A673 (cell line): ENCODE measurements at regions not wholly inside any gene's neighbourhood (a gene's known extent, or its start where the extent isn't known, plus 50 kb on each side); places are given as distances from the start of the nearest gene placed in this dataset.

ENCODE experiments used
- BruUV-seq: library from RNA; stranded (reverse); fragments of 400-500 nt; replicated peaks from 2 replicates; lab custom pipeline; 2021; lab: Mats Ljungman, UMichigan
- CTCF ChIA-PET: fragments of 300-600 bp; sonication (Branson Sonifier 250); formaldehyde crosslinking; loops from one replicate; lab custom pipeline; 2022; ENCODE audit warnings: antibody characterized with exemption; lab: Charles Lee
- POLR2A ChIA-PET: fragments of 300-600 bp; sonication (Branson Sonifier 250); formaldehyde crosslinking; loops from one replicate; lab custom pipeline; 2022; ENCODE audit warnings: antibody characterized with exemption; ENCODE audit not compliant: low non-redundant PET; lab: Charles Lee
- DNase-seq: peaks from one replicate; pipeline ENCODE4 v3.0.0-alpha.2; 2015; ENCODE audit warnings: low spot score
- H3K27ac ChIP-seq: fragments of 200-600 bp; sonication (generic); 2 replicates; pipeline ENCODE4 v1.5.1; 2016; ENCODE audit warnings: mixed run types, low read depth, mild to moderate bottlenecking, mixed read lengths, antibody characterized with exemption, low read length; ENCODE audit not compliant: poor library complexity, severe bottlenecking
- H3K27me3 ChIP-seq: fragments of 200-600 bp; sonication (generic); replicated peaks from 2 replicates; pipeline ENCODE4 v1.6.1; 2017; ENCODE audit warnings: mixed run types, low read depth, mild to moderate bottlenecking, mixed read lengths, antibody characterized with exemption, low read length; ENCODE audit not compliant: insufficient read depth, poor library complexity
- H3K36me3 ChIP-seq: fragments of 200-600 bp; sonication (generic); 2 replicates; pipeline ENCODE4 v1.6.1; 2016; ENCODE audit warnings: mixed run types, mild to moderate bottlenecking, mixed read lengths, antibody characterized with exemption, low read length; ENCODE audit not compliant: insufficient read depth, poor library complexity, severe bottlenecking
- H3K4me1 ChIP-seq: fragments of 200-600 bp; sonication (generic); 2 replicates; pipeline ENCODE4 v1.6.1; 2017; ENCODE audit warnings: mixed run types, mild to moderate bottlenecking, mixed read lengths, antibody characterized with exemption, low read length; ENCODE audit not compliant: insufficient read depth, poor library complexity, severe bottlenecking
- H3K4me3 ChIP-seq: fragments of 200-600 bp; sonication (generic); 2 replicates; pipeline ENCODE4 v1.5.1; 2016; ENCODE audit warnings: low read depth, mixed run types, mild to moderate bottlenecking, mixed read lengths, low read length; ENCODE audit not compliant: poor library complexity, severe bottlenecking
- H3K9me3 ChIP-seq: fragments of 200-600 bp; sonication (generic); 2 replicates; pipeline ENCODE4 v1.6.1; 2016; ENCODE audit warnings: mixed run types, low read depth, mild to moderate bottlenecking, mixed read lengths, antibody characterized with exemption, low read length; ENCODE audit not compliant: poor library complexity, severe bottlenecking
- EZH2 ChIP-seq: fragments of 200-600 bp; sonication (generic); IDR thresholded peaks from 2 replicates; pipeline ENCODE4 v1.6.1; 2017; ENCODE audit warnings: borderline replicate concordance, low read depth, mild to moderate bottlenecking, mixed read lengths, antibody characterized with exemption, low read length; ENCODE audit not compliant: poor library complexity, severe bottlenecking
- intact Hi-C: fragments of 100-400 bp; cut with micrococcal nuclease; formaldehyde crosslinking; loops from one replicate; pipeline ENCODE4 v1.10.0; 2022; ENCODE audit not compliant: unreplicated experiment
- TF ChIP-seq, protein P1 (sequence below): fragments of 300-800, 200-600 bp; sonication (generic); conservative IDR thresholded peaks from 2 replicates; pipeline ENCODE4 v1.5.1; 2017; ENCODE audit warnings: low read depth, mild to moderate bottlenecking, antibody characterized with exemption, low read length, moderate library complexity, mixed read lengths

DNA sequence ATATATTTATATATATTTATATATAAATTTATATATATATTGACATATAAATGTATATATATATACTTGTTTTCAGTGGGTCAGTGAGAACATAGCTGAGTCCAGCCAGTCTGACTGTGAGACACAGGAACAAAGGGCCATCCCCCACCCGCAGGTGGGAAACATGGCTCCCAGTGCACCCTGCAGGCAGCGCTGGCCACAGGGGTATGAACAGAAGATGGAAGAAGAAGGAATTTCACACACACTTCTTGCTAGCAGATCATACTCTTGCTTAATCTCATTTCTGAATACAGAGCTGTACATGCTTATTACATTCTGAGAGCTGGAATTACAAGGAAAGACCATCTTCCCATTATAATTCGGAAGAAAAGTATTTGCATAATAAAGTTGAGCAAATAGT is 595.4 kb downstream of the IRX1 start:
- Histone ChIP-seq H3K9me3 (peaks cover 4% of the 10 kb centered on the region), H3K27me3 (no peaks in the 10 kb centered on the region), H3K4me1 (no peaks in the 10 kb centered on the region), H3K4me3 (no peak overlapping the region), H3K36me3 (no peaks in the 10 kb centered on the region), H3K27ac (no peak overlapping the region)
- ChIA-PET CTCF (no interaction called here), POLR2A (no interaction called here)
- DNase-seq = peak; percentile 2
- intact Hi-C loops = no loop called here
- BruUV-seq = no TSS peak
- TF ChIP-seq, protein P1, sequence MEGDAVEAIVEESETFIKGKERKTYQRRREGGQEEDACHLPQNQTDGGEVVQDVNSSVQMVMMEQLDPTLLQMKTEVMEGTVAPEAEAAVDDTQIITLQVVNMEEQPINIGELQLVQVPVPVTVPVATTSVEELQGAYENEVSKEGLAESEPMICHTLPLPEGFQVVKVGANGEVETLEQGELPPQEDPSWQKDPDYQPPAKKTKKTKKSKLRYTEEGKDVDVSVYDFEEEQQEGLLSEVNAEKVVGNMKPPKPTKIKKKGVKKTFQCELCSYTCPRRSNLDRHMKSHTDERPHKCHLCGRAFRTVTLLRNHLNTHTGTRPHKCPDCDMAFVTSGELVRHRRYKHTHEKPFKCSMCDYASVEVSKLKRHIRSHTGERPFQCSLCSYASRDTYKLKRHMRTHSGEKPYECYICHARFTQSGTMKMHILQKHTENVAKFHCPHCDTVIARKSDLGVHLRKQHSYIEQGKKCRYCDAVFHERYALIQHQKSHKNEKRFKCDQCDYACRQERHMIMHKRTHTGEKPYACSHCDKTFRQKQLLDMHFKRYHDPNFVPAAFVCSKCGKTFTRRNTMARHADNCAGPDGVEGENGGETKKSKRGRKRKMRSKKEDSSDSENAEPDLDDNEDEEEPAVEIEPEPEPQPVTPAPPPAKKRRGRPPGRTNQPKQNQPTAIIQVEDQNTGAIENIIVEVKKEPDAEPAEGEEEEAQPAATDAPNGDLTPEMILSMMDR = no peak
- no peak for TF ChIP-seq EZH2

DNA sequence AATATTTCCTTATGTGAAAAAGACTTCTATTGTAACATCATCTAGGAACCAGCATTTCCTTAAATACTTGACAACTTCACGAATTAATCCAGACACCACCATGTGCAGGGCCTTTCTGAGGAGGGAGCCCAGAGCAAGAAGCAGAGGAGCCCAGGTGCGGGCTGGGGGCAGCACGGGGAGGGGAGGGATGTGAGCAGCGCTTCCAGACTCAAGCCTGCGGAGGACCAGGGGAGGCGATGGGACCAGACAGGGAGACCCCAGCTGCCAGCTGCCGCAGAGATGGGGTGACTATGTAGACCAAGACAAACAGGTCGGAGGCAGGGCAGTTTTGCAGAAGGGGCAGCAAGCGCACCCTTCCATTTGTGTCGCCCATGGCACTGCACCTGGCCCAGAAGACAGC is 596.1 kb downstream of the IRX1 start:
- TF ChIP-seq EZH2 = no peak
- TF ChIP-seq, protein P1 = no peak
- H3K27ac ChIP-seq = no peak overlapping the region
- H3K36me3 ChIP-seq = no peaks in the 10 kb centered on the region
- no peaks in the 10 kb centered on the region for H3K4me1 ChIP-seq
- H3K4me3 ChIP-seq = no peak overlapping the region
- no peaks in the 10 kb centered on the region for H3K9me3 ChIP-seq
- intact Hi-C loops = no loop called here
- no TSS peak for BruUV-seq
- no peak for DNase-seq
- CTCF ChIA-PET = no interaction called here
- POLR2A ChIA-PET = no interaction called here
- H3K27me3 ChIP-seq = no peaks in the 10 kb centered on the region

DNA sequence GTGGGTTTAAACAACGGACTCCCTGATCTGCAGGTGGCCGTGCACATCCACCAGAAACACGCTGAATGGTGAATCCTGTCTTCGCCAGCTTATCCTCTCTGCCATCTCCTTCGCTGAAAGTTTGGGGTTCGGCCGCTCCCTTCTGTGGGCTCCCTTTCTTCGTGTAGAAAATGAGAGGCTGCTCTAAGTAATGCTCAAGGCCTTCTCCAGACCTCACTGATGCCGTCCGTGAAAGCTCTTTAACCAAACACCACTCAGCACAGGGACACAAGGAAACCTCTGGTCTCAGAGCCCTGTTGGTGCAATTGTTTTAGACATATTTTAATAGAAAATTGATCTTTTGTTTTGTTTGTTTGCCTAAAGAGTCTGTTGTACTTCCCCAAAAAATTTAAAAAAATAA is 596.5 kb downstream of the IRX1 start:
- DNase-seq = no peak
- ChIA-PET POLR2A (no interaction called here), CTCF (no interaction called here)
- H3K27me3 ChIP-seq = no peaks in the 10 kb centered on the region
- no peaks in the 10 kb centered on the region for H3K9me3 ChIP-seq
- intact Hi-C loops = no loop called here
- no peaks in the 10 kb centered on the region for H3K4me1 ChIP-seq
- H3K27ac ChIP-seq = no peak overlapping the region
- no peak overlapping the region for H3K4me3 ChIP-seq
- TF ChIP-seq, protein P1 = no peak
- no peak for TF ChIP-seq EZH2
- no peaks in the 10 kb centered on the region for H3K36me3 ChIP-seq
- no TSS peak for BruUV-seq

DNA sequence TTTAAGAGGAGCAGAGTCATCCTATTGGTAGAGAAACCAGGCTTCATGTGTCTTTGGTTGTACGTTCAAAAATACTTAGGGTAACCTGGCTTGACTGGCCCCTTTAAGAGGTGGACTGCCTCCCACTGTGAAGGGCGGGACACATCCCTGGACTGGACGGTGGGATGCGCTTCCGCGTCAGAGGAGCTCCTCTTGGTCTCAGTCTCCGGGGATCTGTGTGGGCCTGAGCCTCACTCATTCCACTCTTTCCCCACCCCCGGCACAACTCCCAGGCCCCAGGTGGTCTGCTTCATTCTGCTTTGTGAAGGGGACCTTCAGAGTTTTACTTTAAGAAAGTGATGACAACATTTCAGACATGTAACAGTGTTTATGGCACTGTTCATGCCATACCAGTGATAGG is 601.1 kb downstream of the IRX1 start:
- Histone ChIP-seq H3K4me3 (no peak overlapping the region), H3K27ac (no peak overlapping the region), H3K27me3 (no peaks in the 10 kb centered on the region), H3K9me3 (no peaks in the 10 kb centered on the region), H3K4me1 (no peaks in the 10 kb centered on the region), H3K36me3 (no peaks in the 10 kb centered on the region)
- CTCF ChIA-PET = no interaction called here
- TF ChIP-seq, protein P1 = no peak
- no peak for TF ChIP-seq EZH2
- intact Hi-C loops = no loop called here
- POLR2A ChIA-PET = no interaction called here
- no peak for DNase-seq
- no TSS peak for BruUV-seq
